Naive thymus-derived CD8-positive, alpha-beta T cell (primary cell): ENCODE measurements at regions not wholly inside any gene's neighbourhood (a gene's known extent, or its start where the extent isn't known, plus 50 kb on each side); places are given as distances from the start of the nearest gene placed in this dataset.
A peak's percentile ranks its signal among the peaks of the same experiment; 100 is the strongest.
"Not testable (repeated sequence)": the region's sequence is repeated elsewhere in the genome, so short reads cannot be mapped to it uniquely, and the experiment has no call there.

Source experiments
- ATAC-seq, 2 donors: fragments of 150-1000 bp; cut with Tn5 transposase in 1 of 2; sonication (Bioruptor Pico), chemical (Tn5 transposase) in 1 of 2; 1 replicate in 1 of 2; 2 replicates in 1 of 2; pipeline ENCODE4 v1.10.0; 2021; ENCODE audit warnings: mild to moderate bottlenecking in 2 of 2, moderate library complexity in 2 of 2
- POLR2A ChIA-PET: fragments of 350-600 bp; sonication (Branson Sonifier 250); formaldehyde crosslinking; loops from one replicate; lab custom pipeline; 2021; ENCODE audit warnings: antibody characterized with exemption; lab: Charles Lee
- DNase-seq, 10 donors: peaks; one replicate each; pipeline versions ENCODE4 v3.0.0 to v3.0.0-alpha.2; 2020 to 2022
- H3K27ac Mint-ChIP-seq, 10 donors: one replicate each; pipeline ENCODE4 v1.8.0; 2020 to 2022; ENCODE audit warnings: mild to moderate bottlenecking in 10 of 10, mixed read lengths in 10 of 10, moderate library complexity in 4 of 10, inconsistent platforms in 1 of 10
- H3K27me3 Mint-ChIP-seq, 5 donors: one replicate each; pipeline ENCODE4 v1.8.0; 2021 to 2022; ENCODE audit warnings: mixed read lengths in 5 of 5
- H3K36me3 Mint-ChIP-seq, 3 donors: one replicate each; pipeline ENCODE4 v1.8.0; 2020 to 2022; ENCODE audit warnings: mixed read lengths in 3 of 3, mild to moderate bottlenecking in 2 of 3, inconsistent platforms in 1 of 3
- H3K4me1 Mint-ChIP-seq, 4 donors: one replicate each; pipeline ENCODE4 v1.8.0; 2021 to 2022; ENCODE audit warnings: mixed read lengths in 4 of 4
- H3K4me3 Mint-ChIP-seq, 10 donors: one replicate each; pipeline ENCODE4 v1.8.0; 2020 to 2022; ENCODE audit warnings: mild to moderate bottlenecking in 10 of 10, mixed read lengths in 10 of 10, moderate library complexity in 6 of 10, inconsistent platforms in 1 of 10
- H3K9me3 Mint-ChIP-seq, 9 donors: one replicate each; pipeline ENCODE4 v1.8.0; 2020 to 2022; ENCODE audit warnings: mixed read lengths in 9 of 9, mild to moderate bottlenecking in 3 of 9, inconsistent platforms in 1 of 9, moderate library complexity in 1 of 9

- POLR2A ChIA-PET, result interaction anchor here (0.7 to 1.8 kb wide), 2 partner anchors 47 to 128 kb away, joined by 3 to 4 read pairs; no protein-coding TSS in a partner anchor
- ATAC-seq (peak; percentile 73 to 87), DNase-seq (peak; percentile 40 to 78 (median 60))
- Mint-ChIP-seq H3K36me3 (no peaks in the 10 kb centered on the region), H3K4me3 (no peak overlapping the region), H3K4me1 (peaks cover 0 to 1% (median 0%) of the 10 kb centered on the region in 4 donors), H3K9me3 (no peaks in the 10 kb centered on the region), H3K27ac (no peak overlapping the region), H3K27me3 (peaks cover 0 to 2% (median 0%) of the 10 kb centered on the region in 5 donors)
Observed at GRCh38 chr6:85354761-85355618, 94.9 kb upstream of the NT5E start.

DNA sequence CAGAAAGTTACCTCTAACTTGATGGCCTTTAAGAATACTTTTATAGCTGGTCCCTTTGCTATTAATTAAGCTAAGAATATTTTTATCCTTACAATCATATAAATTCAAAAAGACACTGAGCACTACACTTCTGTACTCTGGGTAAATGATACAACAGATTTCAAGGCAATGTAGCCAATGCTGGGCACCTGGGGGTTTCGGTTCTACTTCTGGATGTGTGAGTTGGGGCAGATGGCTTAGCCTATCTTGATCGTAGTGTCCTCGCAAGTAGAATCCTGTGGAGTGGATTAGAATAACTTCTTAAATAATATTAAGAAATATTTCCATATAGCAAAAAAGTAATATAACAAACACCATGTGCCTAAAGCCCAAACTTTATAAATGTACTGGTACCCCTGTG is 96.9 kb upstream of the NT5E start:
- Mint-ChIP-seq H3K4me3 (no peak overlapping the region), H3K9me3 (no peaks in the 10 kb centered on the region), H3K4me1 (no peaks in the 10 kb centered on the region), H3K27me3 (peaks cover 0 to 6% (median 0%) of the 10 kb centered on the region in 5 donors), H3K36me3 (no peaks in the 10 kb centered on the region), H3K27ac (no peak overlapping the region)
- no peak for DNase-seq
- no peak for ATAC-seq
- POLR2A ChIA-PET, result no interaction called here

DNA sequence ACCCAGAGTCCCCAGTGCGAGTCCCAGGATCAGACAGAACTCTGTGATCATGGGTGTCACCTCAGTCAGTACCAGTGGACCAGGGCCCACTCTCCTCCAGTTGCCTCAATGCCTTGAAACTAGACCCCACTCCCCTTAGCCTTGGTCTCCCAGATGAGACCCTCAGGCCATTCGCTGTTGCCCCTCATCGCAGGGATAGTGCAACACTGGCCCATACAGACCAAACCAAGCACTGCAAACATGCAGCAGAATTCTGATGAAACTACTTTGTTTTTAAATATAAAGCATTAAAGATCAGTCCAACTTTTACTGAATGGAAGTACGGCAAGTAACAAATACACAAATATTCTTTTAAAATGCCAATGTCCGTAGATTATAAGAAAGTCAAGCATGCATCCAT is 101.2 kb upstream of the NT5E start:
- peak overlapping the region in 1 of 10 donors; percentile 58 for H3K27ac Mint-ChIP-seq
- ATAC-seq, result no peak
- no peaks in the 10 kb centered on the region for H3K36me3 Mint-ChIP-seq

GRCh38 chr6:85347812-85348211 is 102.1 kb upstream of the NT5E start:
- no peaks in the 10 kb centered on the region for H3K9me3 Mint-ChIP-seq
- H3K27me3 Mint-ChIP-seq, result peaks cover 3 to 13% (median 6%) of the 10 kb centered on the region in 5 donors
- no peaks in the 10 kb centered on the region for H3K4me1 Mint-ChIP-seq
- no peaks in the 10 kb centered on the region for H3K36me3 Mint-ChIP-seq
- H3K4me3 Mint-ChIP-seq, result no peak overlapping the region
- H3K27ac Mint-ChIP-seq, result no peak overlapping the region
- ATAC-seq, result no peak
- POLR2A ChIA-PET, result no interaction called here
- no peak for DNase-seq

More for the DNA sequence above, 101.2 kb upstream of the NT5E start:
- Mint-ChIP-seq H3K9me3 (no peaks in the 10 kb centered on the region), H3K4me3 (no peak overlapping the region), H3K4me1 (no peaks in the 10 kb centered on the region), H3K27me3 (peaks cover 0 to 12% (median 2%) of the 10 kb centered on the region in 5 donors)
- POLR2A ChIA-PET, result no interaction called here
- no peak for DNase-seq

DNA sequence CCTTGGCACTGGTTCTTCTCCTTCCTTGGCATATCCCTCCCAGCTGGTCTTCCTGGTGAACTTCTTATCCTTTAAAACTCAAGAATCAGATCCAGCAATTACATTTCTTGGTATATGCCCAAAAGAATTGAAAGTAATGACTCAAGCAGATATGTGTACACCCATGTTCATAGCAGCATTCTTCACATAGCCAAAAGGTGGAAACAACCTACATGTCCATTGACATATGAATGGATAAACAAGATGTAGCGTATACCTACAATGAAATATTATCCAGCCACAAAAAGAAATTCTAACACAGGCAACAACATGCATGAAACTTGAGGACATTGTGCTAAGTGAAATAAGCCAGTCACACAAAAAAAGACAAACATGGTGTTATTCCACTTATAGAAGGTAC is 103.7 kb upstream of the NT5E start:
- peaks cover 10 to 21% (median 12%) of the 10 kb centered on the region in 5 donors for H3K27me3 Mint-ChIP-seq
- no peaks in the 10 kb centered on the region for H3K4me1 Mint-ChIP-seq
- H3K4me3 Mint-ChIP-seq, result no peak overlapping the region
- ATAC-seq, result no peak
- H3K36me3 Mint-ChIP-seq, result no peaks in the 10 kb centered on the region
- POLR2A ChIA-PET, result no interaction called here
- DNase-seq, result no peak
- no peak overlapping the region for H3K27ac Mint-ChIP-seq
- no peaks in the 10 kb centered on the region for H3K9me3 Mint-ChIP-seq

GRCh38 chr6:85344996-85345395 is 104.9 kb upstream of the NT5E start:
- no peaks in the 10 kb centered on the region for H3K9me3 Mint-ChIP-seq
- no peak overlapping the region for H3K27ac Mint-ChIP-seq
- DNase-seq (no peak), ATAC-seq (no peak)
- no peak overlapping the region for H3K4me3 Mint-ChIP-seq
- POLR2A ChIA-PET, result no interaction called here
- H3K27me3 Mint-ChIP-seq, result peaks cover 9 to 27% (median 15%) of the 10 kb centered on the region in 5 donors
- H3K36me3 Mint-ChIP-seq, result no peaks in the 10 kb centered on the region
- H3K4me1 Mint-ChIP-seq, result no peaks in the 10 kb centered on the region

DNA sequence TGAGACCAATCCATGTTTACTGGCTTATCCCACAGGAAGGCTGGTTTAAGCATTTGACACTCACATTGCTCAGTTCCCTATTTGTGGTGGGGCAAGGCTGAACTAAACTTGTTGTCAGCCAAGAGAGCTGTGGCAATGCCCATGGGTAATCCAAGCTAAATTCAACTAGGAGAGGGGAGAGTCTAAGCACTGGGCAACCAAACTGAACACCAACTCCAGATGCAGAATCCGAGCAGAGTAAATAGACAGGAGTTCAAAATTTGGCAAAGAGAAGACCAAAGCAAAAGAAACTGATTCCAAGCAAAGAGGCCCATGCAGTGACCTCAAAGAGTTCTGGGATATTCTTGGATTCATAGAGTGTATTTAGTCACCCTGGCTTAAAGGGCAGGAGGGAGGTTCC is 106.5 kb upstream of the NT5E start:
- no peak for ATAC-seq
- DNase-seq, result no peak
- Mint-ChIP-seq H3K9me3 (no peaks in the 10 kb centered on the region), H3K4me3 (no peak overlapping the region), H3K4me1 (no peaks in the 10 kb centered on the region), H3K27me3 (peaks cover 10 to 38% (median 16%) of the 10 kb centered on the region in 5 donors), H3K36me3 (no peaks in the 10 kb centered on the region), H3K27ac (peak overlapping the region in 1 of 10 donors; percentile 15)
- POLR2A ChIA-PET, result no interaction called here

GRCh38 chr6:85329196-85329595 is 120.7 kb upstream of the NT5E start:
- Mint-ChIP-seq H3K9me3 (no peaks in the 10 kb centered on the region), H3K27ac (no peak overlapping the region)
- POLR2A ChIA-PET, result no interaction called here

GRCh38 chr6:85325811-85326210 is 124.1 kb upstream of the NT5E start:
- POLR2A ChIA-PET, ATAC-seq, H3K36me3 Mint-ChIP-seq, H3K4me1 Mint-ChIP-seq, H3K9me3 Mint-ChIP-seq, H3K4me3 Mint-ChIP-seq, DNase-seq: not testable (repeated sequence)
- Mint-ChIP-seq H3K27me3 (peaks cover 12 to 28% (median 17%) of the 10 kb centered on the region in 5 donors), H3K27ac (peak overlapping the region in 1 of 10 donors; percentile 50)

More at GRCh38 chr6:85329196-85329595, 120.7 kb upstream of the NT5E start:
- H3K27me3 Mint-ChIP-seq, result peaks cover 13 to 33% (median 22%) of the 10 kb centered on the region in 5 donors
- ATAC-seq (no peak), DNase-seq (no peak)
- no peak overlapping the region for H3K4me3 Mint-ChIP-seq
- no peaks in the 10 kb centered on the region for H3K36me3 Mint-ChIP-seq
- no peaks in the 10 kb centered on the region for H3K4me1 Mint-ChIP-seq

GRCh38 chr6:85323435-85324040 is 126.3 kb upstream of the NT5E start:
- Mint-ChIP-seq H3K4me3 (no peak overlapping the region), H3K27me3 (peaks cover 7 to 18% (median 10%) of the 10 kb centered on the region in 5 donors), H3K9me3 (peaks cover 0 to 6% (median under 1%) of the 10 kb centered on the region in 9 donors), H3K36me3 (no peaks in the 10 kb centered on the region), H3K4me1 (peaks cover 0 to 8% (median 3%) of the 10 kb centered on the region in 4 donors), H3K27ac (peak overlapping the region in 3 of 10 donors; percentile 22 to 79 (median 66))
- DNase-seq (peak; percentile 58 to 87 (median 75)), ATAC-seq (peak; percentile 81 to 91)
- POLR2A ChIA-PET, result no interaction called here

GRCh38 chr6:85322446-85323105 is 127.3 kb upstream of the NT5E start:
- Mint-ChIP-seq H3K4me1 (peaks cover 0 to 8% (median 3%) of the 10 kb centered on the region in 4 donors), H3K27ac (no peak overlapping the region), H3K9me3 (peaks cover 0 to 15% (median 5%) of the 10 kb centered on the region in 9 donors), H3K4me3 (no peak overlapping the region), H3K27me3 (peaks cover 5 to 17% (median 10%) of the 10 kb centered on the region in 5 donors), H3K36me3 (no peaks in the 10 kb centered on the region)
- POLR2A ChIA-PET, result no interaction called here
- ATAC-seq, result no peak
- no peak for DNase-seq

GRCh38 chr6:85321906-85322305 is 128.0 kb upstream of the NT5E start:
- DNase-seq (no peak), ATAC-seq (no peak)
- Mint-ChIP-seq H3K36me3 (no peaks in the 10 kb centered on the region), H3K4me3 (no peak overlapping the region), H3K27me3 (peaks cover 4 to 11% (median 10%) of the 10 kb centered on the region in 5 donors), H3K4me1 (peaks cover 0 to 8% (median 3%) of the 10 kb centered on the region in 4 donors), H3K9me3 (peaks cover 0 to 22% (median 11%) of the 10 kb centered on the region in 9 donors), H3K27ac (peak overlapping the region in 1 of 10 donors; percentile 47)
- POLR2A ChIA-PET, result no interaction called here
